ENCODE measurements at regions not wholly inside any gene's neighbourhood (a gene's known extent, or its start where the extent isn't known, plus 50 kb on each side); places are given as distances from the start of the nearest gene placed in this dataset.

- TF ChIP-seq CTCF (IDR thresholded peaks at IDR 0.05) (no peak), POLR2A (IDR thresholded peaks at IDR 0.05) (no peak)
Observed at GRCh38 chr6:103674790-103675189, 1184.9 kb downstream of the HACE1 start.
